HCT116 (cell line): ENCODE measurements at regions not wholly inside any gene's neighbourhood (a gene's known extent, or its start where the extent isn't known, plus 50 kb on each side); places are given as distances from the start of the nearest gene placed in this dataset.

Experiments
- ATAC-seq: fragments of 200-7000 bp; cut with Tn5 transposase; 2 replicates; pipeline ENCODE4 v1.9.1; 2020; ENCODE audit warnings: mild to moderate bottlenecking, moderate library complexity
- BruUV-seq: library from RNA; stranded (reverse); fragments of 400-500 nt; replicated peaks from 2 replicates; lab custom pipeline; 2021; lab: Mats Ljungman, UMichigan
- CTCF ChIA-PET: fragments of 300-600 bp; sonication (Branson Sonifier 250); formaldehyde crosslinking; loops from one replicate; lab custom pipeline; 2021; ENCODE audit warnings: antibody characterized with exemption; lab: Charles Lee
- POLR2A ChIA-PET: fragments of 300-600, 350-600 bp; sonication (Branson Sonifier 250); formaldehyde crosslinking; loops from one replicate; lab custom pipeline; 2021; ENCODE audit warnings: antibody characterized with exemption; lab: Charles Lee
- RAD21 ChIA-PET, 2 experiments: fragments of 300-600 bp; sonication (Branson Sonifier 250); formaldehyde crosslinking; loops; one replicate each; lab custom pipeline; 2023; ENCODE audit warnings: low total read pairs in 2 of 2; ENCODE audit not compliant: uncharacterized antibody in 2 of 2, unreplicated experiment in 2 of 2, low non-redundant PET in 1 of 2; lab: Charles Lee
- DNase-seq: peaks from one replicate; pipeline ENCODE4 v3.0.0-alpha.2; 2010; ENCODE audit warnings: low read depth, low spot score
- H2AFZ ChIP-seq: fragments of 200-600 bp; shearing (Covaris generic), sonication (generic); 2 replicates; pipeline ENCODE4 v1.6.1; 2017; ENCODE audit warnings: low read depth, mixed run types, mixed read lengths, antibody characterized with exemption, low read length; ENCODE audit not compliant: poor library complexity, severe bottlenecking
- H3K27ac ChIP-seq: 2 replicates; pipeline ENCODE4 v1.5.1; 2012; ENCODE audit warnings: low read depth, low read length
- H3K27me3 ChIP-seq: fragments of 200-600 bp; sonication (generic); 2 replicates; pipeline ENCODE4 v1.6.1; 2016; ENCODE audit warnings: mixed run types, low read length, mixed read lengths; ENCODE audit not compliant: insufficient read depth
- H3K36me3 ChIP-seq, 2 experiments: fragments of 200-500 bp in 1 of 2; fragments of 200-600 bp in 1 of 2; sonication (Bioruptor generic) in 1 of 2; sonication (generic) in 1 of 2; 2 replicates each; pipeline versions ENCODE4 v1.5.1 to v1.6.1; 2014 to 2016; ENCODE audit warnings: low read length in 2 of 2, inconsistent platforms in 1 of 2, mixed read lengths in 1 of 2, mixed run types in 1 of 2; ENCODE audit not compliant: insufficient read depth in 2 of 2, control insufficient read depth in 1 of 2
- H3K4me1 ChIP-seq, 2 experiments: fragments of 200-600 bp in 1 of 2; sonication (generic) in 1 of 2; 2 replicates each; pipeline versions ENCODE4 v1.5.1 to v1.6.1; 2012 to 2017; ENCODE audit warnings: low read length in 2 of 2, inconsistent platforms in 1 of 2, mild to moderate bottlenecking in 1 of 2, mixed read lengths in 1 of 2, mixed run types in 1 of 2, moderate library complexity in 1 of 2; ENCODE audit not compliant: insufficient read depth in 2 of 2, control insufficient read depth in 1 of 2
- H3K4me2 ChIP-seq: fragments of 200-600 bp; sonication (generic); 2 replicates; pipeline ENCODE4 v1.6.1; 2017; ENCODE audit warnings: mixed run types, low read length, mixed read lengths
- H3K4me3 ChIP-seq, 2 experiments: fragments of 200-600 bp in 1 of 2; sonication (generic) in 1 of 2; replicated peaks in 1 of 2; 2 replicates each; pipeline ENCODE4 v1.5.1; 2011 to 2016; ENCODE audit warnings: low read length in 2 of 2, control low read depth in 1 of 2, low read depth in 1 of 2, mild to moderate bottlenecking in 1 of 2, mixed read lengths in 1 of 2, mixed run types in 1 of 2
- H3K79me2 ChIP-seq: fragments of 200-600 bp; sonication (generic); 2 replicates; pipeline ENCODE4 v1.6.1; 2017; ENCODE audit warnings: mild to moderate bottlenecking, mixed run types, low read length, moderate library complexity, mixed read lengths; ENCODE audit not compliant: insufficient read depth
- H3K9ac ChIP-seq: fragments of 200-600 bp; sonication (generic); 2 replicates; pipeline ENCODE4 v1.6.1; 2016; ENCODE audit warnings: low read length, mixed read lengths
- H3K9me2 ChIP-seq: fragments of 200-600 bp; sonication (generic), shearing (Covaris generic); 2 replicates; pipeline ENCODE4 v1.6.1; 2017; ENCODE audit warnings: mixed run types, mild to moderate bottlenecking, moderate library complexity; ENCODE audit not compliant: insufficient read depth
- H3K9me3 ChIP-seq, 2 experiments: fragments of 200-500 bp in 1 of 2; fragments of 200-600 bp in 1 of 2; sonication (Bioruptor generic) in 1 of 2; sonication (generic) in 1 of 2; 2 replicates each; pipeline ENCODE4 v1.6.1; 2014 to 2017; ENCODE audit warnings: low read length in 2 of 2, mixed read lengths in 2 of 2, inconsistent platforms in 1 of 2, low read depth in 1 of 2, mild to moderate bottlenecking in 1 of 2, mixed run types in 1 of 2, moderate library complexity in 1 of 2; ENCODE audit not compliant: control insufficient read depth in 1 of 2, insufficient read depth in 1 of 2
- H4K20me1 ChIP-seq: fragments of 200-600 bp; sonication (generic), shearing (Covaris generic); 2 replicates; pipeline ENCODE4 v1.6.1; 2017; ENCODE audit warnings: mixed run types, mild to moderate bottlenecking, moderate library complexity; ENCODE audit not compliant: insufficient read depth
- EGR1 ChIP-seq: IDR thresholded peaks from 2 replicates; pipeline ENCODE4 v1.6.1; 2012; ENCODE audit warnings: low read depth
- ELF1 ChIP-seq: IDR thresholded peaks from 2 replicates; pipeline ENCODE4 v1.6.1; 2012; ENCODE audit warnings: low read depth, borderline replicate concordance
- POLR2AphosphoS5 ChIP-seq: IDR thresholded peaks from 2 replicates; pipeline ENCODE4 v1.6.1; 2011; ENCODE audit warnings: mild to moderate bottlenecking, low read depth, low read length, moderate library complexity
- RAD21 ChIP-seq: IDR thresholded peaks from 2 replicates; pipeline ENCODE4 v1.6.1; 2012; ENCODE audit warnings: low read depth, mild to moderate bottlenecking
- REST ChIP-seq: IDR thresholded peaks from 2 replicates; pipeline ENCODE4 v1.6.1; 2012; ENCODE audit warnings: low read depth
- YY1 ChIP-seq: IDR thresholded peaks from 2 replicates; pipeline ENCODE4 v1.6.1; 2011; ENCODE audit warnings: low read length, low read depth, moderate library complexity, mild to moderate bottlenecking; ENCODE audit not compliant: insufficient replicate concordance; ENCODE audit errors: extremely low read depth
- ZNF274 ChIP-seq: fragments of 200-500 bp; sonication (Bioruptor generic); IDR thresholded peaks from 2 replicates; pipeline ENCODE4 v1.6.1; 2014; ENCODE audit warnings: mild to moderate bottlenecking, low read depth, low read length, inconsistent platforms
- intact Hi-C: fragments of 100-400 bp; cut with micrococcal nuclease; formaldehyde crosslinking; loops from 2 replicates; pipeline ENCODE4 v1.10.0; 2022
- TF ChIP-seq, protein P1 (sequence below): IDR thresholded peaks from 2 replicates; pipeline ENCODE4 v1.6.1; 2012

- Histone ChIP-seq H3K9me3 (no peaks in the 10 kb centered on the region), H3K79me2 (no peaks in the 10 kb centered on the region), H3K36me3 (no peaks in the 10 kb centered on the region), H3K4me2 (no peak overlapping the region), H3K4me1 (no peaks in the 10 kb centered on the region), H4K20me1 (no peaks in the 10 kb centered on the region), H3K9me2 (no peaks in the 10 kb centered on the region), H2AFZ (no peak overlapping the region), H3K27me3 (no peaks in the 10 kb centered on the region; the same call in 1 of the 2 replicates), H3K4me3 (no peak overlapping the region), H3K9ac (no peak overlapping the region), H3K27ac (no peak overlapping the region)
- POLR2A ChIA-PET: no interaction called here
- intact Hi-C loops: no loop called here
- ATAC-seq (no peak), DNase-seq (no peak)
- RAD21 ChIA-PET: no interaction called here
- BruUV-seq: no TSS peak
- CTCF ChIA-PET: no interaction called here
- TF ChIP-seq RAD21 (no peak), YY1 (no peak), REST (no peak), POLR2AphosphoS5 (no peak), ZNF274 (no peak), EGR1 (no peak), ELF1 (no peak)
- TF ChIP-seq, protein P1, sequence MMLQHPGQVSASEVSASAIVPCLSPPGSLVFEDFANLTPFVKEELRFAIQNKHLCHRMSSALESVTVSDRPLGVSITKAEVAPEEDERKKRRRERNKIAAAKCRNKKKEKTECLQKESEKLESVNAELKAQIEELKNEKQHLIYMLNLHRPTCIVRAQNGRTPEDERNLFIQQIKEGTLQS: no peak
Measured at GRCh38 chr2:19697131-19697530, 204.7 kb downstream of the TTC32 start.
